C4-2B (cell line): ENCODE measurements at regions not wholly inside any gene's neighbourhood (a gene's known extent, or its start where the extent isn't known, plus 50 kb on each side); places are given as distances from the start of the nearest gene placed in this dataset.
A peak's percentile ranks its signal among the peaks of the same experiment; 100 is the strongest.
"Not testable (repeated sequence)": the region's sequence is repeated elsewhere in the genome, so short reads cannot be mapped to it uniquely, and the experiment has no call there.

Experiments
- H3K27ac ChIP-seq: fragments of 450-650 bp; 2 replicates; pipeline ENCODE4 v1.5.1; 2017
- CTCF ChIP-seq: fragments of 450-650 bp; conservative IDR thresholded peaks from 2 replicates; pipeline ENCODE4 v1.5.1; 2017; ENCODE audit warnings: mild to moderate bottlenecking
- ZFX ChIP-seq: fragments of 450-650 bp; IDR thresholded peaks from 2 replicates; pipeline ENCODE4 v1.6.1; 2017

GRCh38 chrX:155819966-155820491 is 61.1 kb upstream of the VAMP7 start:
- no peak for TF ChIP-seq ZFX
- peak; percentile 61 for TF ChIP-seq CTCF
- H3K27ac ChIP-seq, result no peak overlapping the region

- H3K27ac ChIP-seq, result no peak overlapping the region
Observed at GRCh38 chrX:155819525-155819924, 61.6 kb upstream of the VAMP7 start.

GRCh38 chrX:155814391-155814790 is 66.8 kb upstream of the VAMP7 start:
- H3K27ac ChIP-seq, result not testable (repeated sequence)

More at GRCh38 chrX:155819525-155819924, 61.6 kb upstream of the VAMP7 start:
- TF ChIP-seq CTCF (no peak), ZFX (no peak)

- no peak for TF ChIP-seq CTCF
- TF ChIP-seq ZFX, result no peak
- no peak overlapping the region for H3K27ac ChIP-seq
Observed at GRCh38 chrX:155779831-155780230, 101.3 kb upstream of the VAMP7 start.

GRCh38 chrX:155778844-155779553 is 102.1 kb upstream of the VAMP7 start:
- H3K27ac ChIP-seq, result no peak overlapping the region
- TF ChIP-seq ZFX, result no peak
- TF ChIP-seq CTCF, result no peak

- no peak overlapping the region for H3K27ac ChIP-seq
- TF ChIP-seq CTCF, result no peak
- no peak for TF ChIP-seq ZFX
Observed at GRCh38 chrX:155774387-155774786, 106.8 kb upstream of the VAMP7 start.

- H3K27ac ChIP-seq, result no peak overlapping the region
- no peak for TF ChIP-seq ZFX
- no peak for TF ChIP-seq CTCF
Observed at GRCh38 chrX:155767876-155768769, 113.0 kb upstream of the VAMP7 start.
